Nephron progenitor cell (in vitro differentiated cells): ENCODE measurements at regions not wholly inside any gene's neighbourhood (a gene's known extent, or its start where the extent isn't known, plus 50 kb on each side); places are given as distances from the start of the nearest gene placed in this dataset.

Experiments used
- DNase-seq: peaks from one replicate; pipeline ENCODE4 v3.0.0; 2021
- H3K27ac Mint-ChIP-seq: 2 replicates; pipeline ENCODE4 v1.8.0; 2021; ENCODE audit warnings: mild to moderate bottlenecking, moderate library complexity, mixed read lengths
- H3K27me3 Mint-ChIP-seq: 2 replicates; pipeline ENCODE4 v1.8.0; 2021; ENCODE audit warnings: mild to moderate bottlenecking, low read depth, mixed read lengths; ENCODE audit not compliant: poor library complexity
- H3K36me3 Mint-ChIP-seq: 2 replicates; pipeline ENCODE4 v1.8.0; 2021; ENCODE audit warnings: low read depth, mixed read lengths
- H3K4me1 Mint-ChIP-seq: 2 replicates; pipeline ENCODE4 v1.8.0; 2021; ENCODE audit warnings: mixed read lengths
- H3K4me3 Mint-ChIP-seq: 2 replicates; pipeline ENCODE4 v1.8.0; 2021; ENCODE audit warnings: mild to moderate bottlenecking, moderate library complexity, mixed read lengths
- H3K9me3 Mint-ChIP-seq: 2 replicates; pipeline ENCODE4 v1.8.0; 2021; ENCODE audit warnings: mild to moderate bottlenecking, moderate library complexity, mixed read lengths
- CTCF ChIP-seq: fragments of 200-600 bp; sonication (generic); IDR thresholded peaks from 2 replicates; pipeline ENCODE4 v1.5.0; 2021; ENCODE audit warnings: antibody characterized with exemption

- Mint-ChIP-seq H3K27me3 (no peaks in the 10 kb centered on the region), H3K27ac (no peak overlapping the region), H3K4me1 (peaks cover 32% of the 10 kb centered on the region), H3K36me3 (no peaks in the 10 kb centered on the region), H3K9me3 (peaks cover 3% of the 10 kb centered on the region), H3K4me3 (no peak overlapping the region)
- TF ChIP-seq CTCF = no peak
- DNase-seq = no peak
These were observed 200.2 kb upstream of the UGT8 start for GRCh38 chr4:114398410-114398809.

- no peaks in the 10 kb centered on the region for H3K27me3 Mint-ChIP-seq
- H3K36me3 Mint-ChIP-seq = no peaks in the 10 kb centered on the region
- no peak for TF ChIP-seq CTCF
- H3K27ac Mint-ChIP-seq = peak overlapping the region; percentile 98
- DNase-seq = peak; percentile 25
- peaks cover 32% of the 10 kb centered on the region for H3K4me1 Mint-ChIP-seq
- peaks cover 5% of the 10 kb centered on the region for H3K9me3 Mint-ChIP-seq
- no peak overlapping the region for H3K4me3 Mint-ChIP-seq
These were observed 199.5 kb upstream of the UGT8 start for GRCh38 chr4:114399105-114399504.

GRCh38 chr4:114400531-114400930 lies 198.1 kb upstream of the UGT8 start:
- H3K4me3 Mint-ChIP-seq = no peak overlapping the region
- H3K27me3 Mint-ChIP-seq = no peaks in the 10 kb centered on the region
- H3K36me3 Mint-ChIP-seq = peaks cover 7% of the 10 kb centered on the region
- H3K9me3 Mint-ChIP-seq = peaks cover 13% of the 10 kb centered on the region
- no peak for DNase-seq
- H3K4me1 Mint-ChIP-seq = peaks cover 32% of the 10 kb centered on the region
- H3K27ac Mint-ChIP-seq = no peak overlapping the region
- TF ChIP-seq CTCF = no peak

- Mint-ChIP-seq H3K4me3 (no peak overlapping the region), H3K27ac (peak overlapping the region; percentile 69), H3K36me3 (peaks cover 7% of the 10 kb centered on the region), H3K9me3 (peaks cover 13% of the 10 kb centered on the region), H3K27me3 (no peaks in the 10 kb centered on the region), H3K4me1 (peaks cover 32% of the 10 kb centered on the region)
- TF ChIP-seq CTCF = no peak
- no peak for DNase-seq
These were observed 197.1 kb upstream of the UGT8 start for GRCh38 chr4:114401483-114401882.

- TF ChIP-seq CTCF = no peak
- Mint-ChIP-seq H3K27ac (no peak overlapping the region), H3K27me3 (no peaks in the 10 kb centered on the region), H3K4me1 (no peaks in the 10 kb centered on the region), H3K36me3 (peaks cover 8% of the 10 kb centered on the region), H3K9me3 (peaks cover 23% of the 10 kb centered on the region), H3K4me3 (no peak overlapping the region)
- no peak for DNase-seq
These were observed 181.4 kb upstream of the UGT8 start for GRCh38 chr4:114417214-114417613.

GRCh38 chr4:114420069-114420468 lies 178.5 kb upstream of the UGT8 start:
- no peak for TF ChIP-seq CTCF
- no peaks in the 10 kb centered on the region for H3K36me3 Mint-ChIP-seq
- no peak for DNase-seq
- H3K4me1 Mint-ChIP-seq = no peaks in the 10 kb centered on the region
- peaks cover 9% of the 10 kb centered on the region for H3K9me3 Mint-ChIP-seq
- no peak overlapping the region for H3K27ac Mint-ChIP-seq
- H3K4me3 Mint-ChIP-seq = no peak overlapping the region
- H3K27me3 Mint-ChIP-seq = no peaks in the 10 kb centered on the region
